Lung (tissue), 11 donors: ENCODE measurements at regions not wholly inside any gene's neighbourhood (a gene's known extent, or its start where the extent isn't known, plus 50 kb on each side); places are given as distances from the start of the nearest gene placed in this dataset.

Experiments
- ATAC-seq: fragments of 200-7000 bp; cut with Tn5 transposase; one replicate; pipeline ENCODE4 v1.9.1; 2020; ENCODE audit warnings: moderate number of reproducible peaks; ENCODE audit not compliant: insufficient read depth, low FRiP score
- DNase-seq, 3 donors: peaks; one replicate each; pipeline ENCODE4 v3.0.0-alpha.2; 2013 to 2017
- H3K27ac ChIP-seq, 2 donors: one replicate each; pipeline ENCODE4 v1.5.1; 2013; ENCODE audit warnings: mild to moderate bottlenecking in 2 of 2, moderate library complexity in 2 of 2, control low read depth in 1 of 2, inconsistent platforms in 1 of 2, low read depth in 1 of 2, low read length in 1 of 2
- H3K27me3 ChIP-seq, 3 donors: one replicate each; pipeline ENCODE4 v1.5.1; 2013; ENCODE audit warnings: low read length in 2 of 3; ENCODE audit not compliant: control insufficient read depth in 3 of 3, insufficient read depth in 3 of 3
- H3K36me3 ChIP-seq, 4 donors: one replicate each; pipeline ENCODE4 v1.5.1; 2013; ENCODE audit warnings: low read length in 4 of 4, mild to moderate bottlenecking in 1 of 4, moderate library complexity in 1 of 4; ENCODE audit not compliant: control insufficient read depth in 4 of 4, insufficient read depth in 4 of 4
- H3K4me1 ChIP-seq, 5 donors: one replicate each; pipeline ENCODE4 v1.5.1; 2013; ENCODE audit warnings: low read length in 5 of 5, mild to moderate bottlenecking in 2 of 5, moderate library complexity in 1 of 5; ENCODE audit not compliant: control insufficient read depth in 5 of 5, insufficient read depth in 5 of 5
- H3K4me3 ChIP-seq: one replicate; pipeline ENCODE4 v1.5.1; 2013; ENCODE audit warnings: mild to moderate bottlenecking, control low read depth, moderate library complexity
- H3K9ac ChIP-seq, 2 donors: one replicate each; pipeline ENCODE4 v1.5.1; 2013; ENCODE audit warnings: low read length in 2 of 2, control low read depth in 1 of 2; ENCODE audit not compliant: insufficient read depth in 1 of 2
- H3K9me3 ChIP-seq, 4 donors: one replicate each; pipeline ENCODE4 v1.5.1; 2013; ENCODE audit warnings: low read length in 3 of 4, mild to moderate bottlenecking in 1 of 4, moderate library complexity in 1 of 4; ENCODE audit not compliant: control insufficient read depth in 4 of 4, insufficient read depth in 3 of 4
- WGBS, 2 donors: extraction: QIAGEN DNeasy Blood & Tissue Kit; methylation state at CpG; one replicate each; pipeline ENCODE4 v1.1.7; 2013; 5-methylcytosine and 5-hydroxymethylcytosine counted together
- TF ChIP-seq, protein P1 (sequence below): IDR thresholded peaks from 2 replicates; pipeline ENCODE4 v1.5.1; 2012; ENCODE audit warnings: mild to moderate bottlenecking; ENCODE audit errors: control extremely low read depth, extremely low read depth
- donor health status: control.
- donor health status: control.
- donor health status: Bipolar disorder and iron deficiency.
- donor health status: healthy.
- donor health status: DM: yes; HTN: yes; CAD: no.

DNA sequence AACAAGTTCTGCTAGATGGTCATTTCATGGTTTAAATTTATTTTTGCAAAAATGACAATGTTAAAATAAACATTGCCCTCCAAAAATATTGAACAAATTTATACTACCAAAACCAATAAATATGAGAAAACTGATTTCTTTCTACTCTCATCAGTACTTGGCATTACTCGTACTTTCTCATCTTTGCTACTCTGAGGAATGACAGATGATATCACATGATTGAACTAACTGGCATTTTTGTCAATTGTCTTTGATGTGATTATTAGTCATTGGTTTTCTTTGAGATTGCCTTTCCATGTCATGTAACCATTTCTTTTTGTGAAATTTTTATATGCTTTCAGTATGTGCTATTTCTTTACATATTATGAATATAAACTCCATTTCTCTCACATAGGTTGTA lies 167.0 kb upstream of the ITGA4 start:
- Histone ChIP-seq H3K9ac (no peak overlapping the region), H3K9me3 (peaks cover 0 to 3% (median 1%) of the 10 kb centered on the region in 4 donors), H3K4me1 (no peaks in the 10 kb centered on the region), H3K4me3 (no peak overlapping the region), H3K27ac (no peak overlapping the region), H3K36me3 (no peaks in the 10 kb centered on the region), H3K27me3 (no peaks in the 10 kb centered on the region)
- DNase-seq: no peak
- TF ChIP-seq, protein P1, sequence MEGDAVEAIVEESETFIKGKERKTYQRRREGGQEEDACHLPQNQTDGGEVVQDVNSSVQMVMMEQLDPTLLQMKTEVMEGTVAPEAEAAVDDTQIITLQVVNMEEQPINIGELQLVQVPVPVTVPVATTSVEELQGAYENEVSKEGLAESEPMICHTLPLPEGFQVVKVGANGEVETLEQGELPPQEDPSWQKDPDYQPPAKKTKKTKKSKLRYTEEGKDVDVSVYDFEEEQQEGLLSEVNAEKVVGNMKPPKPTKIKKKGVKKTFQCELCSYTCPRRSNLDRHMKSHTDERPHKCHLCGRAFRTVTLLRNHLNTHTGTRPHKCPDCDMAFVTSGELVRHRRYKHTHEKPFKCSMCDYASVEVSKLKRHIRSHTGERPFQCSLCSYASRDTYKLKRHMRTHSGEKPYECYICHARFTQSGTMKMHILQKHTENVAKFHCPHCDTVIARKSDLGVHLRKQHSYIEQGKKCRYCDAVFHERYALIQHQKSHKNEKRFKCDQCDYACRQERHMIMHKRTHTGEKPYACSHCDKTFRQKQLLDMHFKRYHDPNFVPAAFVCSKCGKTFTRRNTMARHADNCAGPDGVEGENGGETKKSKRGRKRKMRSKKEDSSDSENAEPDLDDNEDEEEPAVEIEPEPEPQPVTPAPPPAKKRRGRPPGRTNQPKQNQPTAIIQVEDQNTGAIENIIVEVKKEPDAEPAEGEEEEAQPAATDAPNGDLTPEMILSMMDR: no peak
- no peak for ATAC-seq
- WGBS, 2 donors: 95 to 100% methylated on average over 1 of the region's 1 CpG

DNA sequence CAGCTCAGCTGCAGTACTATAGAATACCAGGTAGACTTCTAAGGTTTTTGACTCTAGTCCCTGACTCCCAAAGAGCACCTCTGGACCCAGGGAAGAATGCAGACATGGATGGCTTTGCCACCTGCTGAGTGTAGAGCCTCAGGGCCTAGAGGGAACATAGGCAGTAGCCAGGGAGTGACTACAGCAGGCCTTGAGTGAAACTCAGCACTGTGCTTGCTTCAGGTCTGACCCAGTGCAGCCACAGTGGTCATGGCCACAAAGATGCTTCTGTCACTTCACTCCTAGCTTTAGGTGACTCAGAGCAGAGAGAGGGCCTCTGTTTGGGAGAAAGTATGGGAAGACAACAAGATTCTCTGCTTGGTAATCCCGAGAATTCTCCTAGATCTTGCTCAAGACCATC lies 162.2 kb upstream of the ITGA4 start:
- Histone ChIP-seq H3K36me3 (no peaks in the 10 kb centered on the region), H3K9ac (no peak overlapping the region), H3K27me3 (no peaks in the 10 kb centered on the region), H3K27ac (no peak overlapping the region), H3K9me3 (peaks cover 0 to 4% (median 2%) of the 10 kb centered on the region in 4 donors), H3K4me3 (no peak overlapping the region), H3K4me1 (no peaks in the 10 kb centered on the region)
- TF ChIP-seq, protein P1: no peak
- ATAC-seq (no peak), DNase-seq (no peak)
- WGBS, 2 donors: 92 to 94% methylated on average over 1 of the region's 1 CpG

DNA sequence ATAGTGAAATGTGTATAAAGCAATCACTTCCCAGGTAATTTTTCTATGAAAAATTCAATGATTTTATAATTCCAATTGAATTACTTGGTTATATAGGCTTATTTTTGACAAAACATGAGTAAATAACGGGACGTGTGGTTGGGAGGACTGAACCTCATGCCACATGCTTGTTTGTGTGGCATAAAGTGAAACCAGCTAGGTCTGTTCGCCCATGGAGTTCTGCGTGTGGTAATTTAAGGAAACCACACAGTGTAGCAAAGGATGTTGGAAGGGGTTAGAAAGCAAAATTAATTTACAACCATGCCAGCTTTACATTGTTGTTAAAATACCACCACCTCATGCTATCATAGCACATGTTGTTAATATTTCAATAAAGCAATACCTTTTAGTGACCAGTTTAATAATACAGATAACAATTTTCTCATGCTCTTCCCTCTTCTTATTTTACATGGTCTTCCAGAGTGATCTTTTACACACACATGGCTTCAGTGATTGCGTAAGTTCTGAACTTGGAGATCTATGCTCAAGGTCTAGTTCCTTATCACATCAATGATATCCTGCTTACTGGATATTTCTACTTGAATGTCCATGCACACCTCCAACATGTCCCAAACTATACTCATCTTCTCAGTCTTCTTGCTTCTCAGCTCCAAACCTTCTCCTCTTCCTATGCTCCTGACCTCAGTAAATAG lies 156.4 kb upstream of the ITGA4 start:
- peaks cover 0 to 2% (median 0%) of the 10 kb centered on the region in 5 donors for H3K4me1 ChIP-seq
- no peak for ATAC-seq
- no peak overlapping the region for H3K4me3 ChIP-seq
- no peaks in the 10 kb centered on the region for H3K36me3 ChIP-seq
- H3K27ac ChIP-seq: no peak overlapping the region
- WGBS, 2 donors: 33 to 65% methylated on average over 5 of the region's 5 CpGs
- TF ChIP-seq, protein P1: no peak
- no peaks in the 10 kb centered on the region for H3K27me3 ChIP-seq
- no peaks in the 10 kb centered on the region for H3K9me3 ChIP-seq
- DNase-seq: no peak
- H3K9ac ChIP-seq: no peak overlapping the region
